ENCODE measurements at regions not wholly inside any gene's neighbourhood (a gene's known extent, or its start where the extent isn't known, plus 50 kb on each side); places are given as distances from the start of the nearest gene placed in this dataset.
"Not testable (repeated sequence)": the region's sequence is repeated elsewhere in the genome, so short reads cannot be mapped to it uniquely, and the experiment has no call there.

GRCh38 chr5:93349613-93350012, 231.4 kb downstream of the NR2F1-AS1 start:
- no peak for ATAC-seq
- Histone ChIP-seq H3K36me3 (no peaks in the 10 kb centered on the region), H3K9me3 (no peaks in the 10 kb centered on the region), H3K4me3 (no peak overlapping the region), H3K4me1 (no peaks in the 10 kb centered on the region), H3K27me3 (no peaks in the 10 kb centered on the region), H3K27ac (no peak overlapping the region)
- TF ChIP-seq CTCF (IDR thresholded peaks at IDR 0.05) = no peak
- 49 to 68% methylated on average over 3 of the region's 3 CpGs for WGBS, 2 donors
- DNase-seq = no peak
- FAIRE-seq = no peak
- intact Hi-C loops (cut with DNase I) = no loop called here

GRCh38 chr5:93348231-93348630, 232.8 kb downstream of the NR2F1-AS1 start:
- intact Hi-C loops (cut with DNase I) = no loop called here
- H3K4me1 ChIP-seq = no peaks in the 10 kb centered on the region
- 55 to 63% methylated on average over 15 of the region's 15 CpGs for WGBS, 2 donors
- H3K27me3 ChIP-seq = no peaks in the 10 kb centered on the region
- FAIRE-seq = no peak
- TF ChIP-seq CTCF (IDR thresholded peaks at IDR 0.05) = no peak
- H3K4me3 ChIP-seq = no peak overlapping the region
- no peak for ATAC-seq
- H3K9me3 ChIP-seq = no peaks in the 10 kb centered on the region
- H3K36me3 ChIP-seq = no peaks in the 10 kb centered on the region
- DNase-seq = peak in 1 of 6 donors; percentile 13
- no peak overlapping the region for H3K27ac ChIP-seq

GRCh38 chr5:93346850-93347249, 234.2 kb downstream of the NR2F1-AS1 start:
- FAIRE-seq; DNase-seq; ATAC-seq; H3K27me3 ChIP-seq; H3K9me3 ChIP-seq; H3K36me3 ChIP-seq; H3K27ac ChIP-seq; H3K4me1 ChIP-seq; intact Hi-C loops (cut with DNase I); H3K4me3 ChIP-seq: not testable (repeated sequence)
- 60 to 76% methylated on average over 1 of the region's 1 CpG for WGBS, 2 donors

- TF ChIP-seq CTCF (IDR thresholded peaks at IDR 0.05) = no peak
- H3K36me3 ChIP-seq = no peaks in the 10 kb centered on the region
- H3K27ac ChIP-seq = no peak overlapping the region
- DNase-seq = no peak
- no peak overlapping the region for H3K4me3 ChIP-seq
- ATAC-seq = no peak
- intact Hi-C loops (cut with DNase I) = no loop called here
- H3K4me1 ChIP-seq = no peaks in the 10 kb centered on the region
- WGBS, 2 donors = 62 to 76% methylated on average over 5 of the region's 5 CpGs
- no peak for FAIRE-seq
- no peaks in the 10 kb centered on the region for H3K27me3 ChIP-seq
- no peaks in the 10 kb centered on the region for H3K9me3 ChIP-seq
Measured at GRCh38 chr5:93346301-93346700, 234.7 kb downstream of the NR2F1-AS1 start.

GRCh38 chr5:93343570-93343969, 237.4 kb downstream of the NR2F1-AS1 start:
- Histone ChIP-seq H3K27ac (no peak overlapping the region), H3K4me3 (no peak overlapping the region), H3K27me3 (no peaks in the 10 kb centered on the region), H3K4me1 (no peaks in the 10 kb centered on the region), H3K36me3 (no peaks in the 10 kb centered on the region), H3K9me3 (no peaks in the 10 kb centered on the region)
- DNase-seq (no peak), ATAC-seq (no peak), FAIRE-seq (no peak)
- 67 to 78% methylated on average over 3 of the region's 3 CpGs for WGBS, 2 donors
- intact Hi-C loops (cut with DNase I) = no loop called here
- TF ChIP-seq CTCF (IDR thresholded peaks at IDR 0.05) = no peak
